Panc1 (cell line): ENCODE measurements at regions not wholly inside any gene's neighbourhood (a gene's known extent, or its start where the extent isn't known, plus 50 kb on each side); places are given as distances from the start of the nearest gene placed in this dataset.

ENCODE experiments used
- ATAC-seq: fragments of 200-7000 bp; cut with Tn5 transposase; 2 replicates; pipeline ENCODE4 v1.9.1; 2020; ENCODE audit warnings: mild to moderate bottlenecking, moderate library complexity
- BruUV-seq: library from RNA; stranded (reverse); fragments of 400-500 nt; replicated peaks from 2 replicates; lab custom pipeline; 2021; lab: Mats Ljungman, UMichigan
- CTCF ChIA-PET: fragments of 300-600 bp; sonication (Branson Sonifier 250); formaldehyde crosslinking; loops from one replicate; lab custom pipeline; 2022; ENCODE audit warnings: antibody characterized with exemption; lab: Charles Lee
- POLR2A ChIA-PET: fragments of 300-600 bp; sonication (Branson Sonifier 250); formaldehyde crosslinking; loops from one replicate; lab custom pipeline; 2022; ENCODE audit warnings: antibody characterized with exemption; lab: Charles Lee
- DNase-seq: peaks from one replicate; pipeline ENCODE4 v3.0.0-alpha.2; 2010; ENCODE audit warnings: low read depth, low spot score
- H3K27ac ChIP-seq: 2 replicates; pipeline ENCODE4 v1.5.1; 2011; ENCODE audit warnings: mild to moderate bottlenecking, low read length, inconsistent platforms
- H3K27me3 ChIP-seq: fragments of 200-500 bp; sonication (Bioruptor generic); 2 replicates; pipeline ENCODE4 v1.6.0; 2014; ENCODE audit warnings: low read length, inconsistent platforms; ENCODE audit not compliant: control insufficient read depth, insufficient read depth
- H3K36me3 ChIP-seq: fragments of 200-500 bp; sonication (Bioruptor generic); 2 replicates; pipeline ENCODE4 v1.5.1; 2014; ENCODE audit warnings: inconsistent platforms, mild to moderate bottlenecking, low read length, moderate library complexity; ENCODE audit not compliant: control insufficient read depth, insufficient read depth
- H3K4me1 ChIP-seq: 2 replicates; pipeline ENCODE4 v1.5.1; 2011; ENCODE audit warnings: inconsistent platforms, mild to moderate bottlenecking, low read length, moderate library complexity; ENCODE audit not compliant: control insufficient read depth, insufficient read depth
- H3K4me3 ChIP-seq, 2 experiments: 2 replicates each; pipeline ENCODE4 v1.5.1; 2011 to 2012; ENCODE audit warnings: low read depth in 2 of 2, low read length in 2 of 2, mild to moderate bottlenecking in 2 of 2, inconsistent platforms in 1 of 2, moderate library complexity in 1 of 2
- H3K9me3 ChIP-seq: fragments of 200-500 bp; sonication (Bioruptor generic); 2 replicates; pipeline ENCODE4 v1.5.1; 2014; ENCODE audit warnings: low read depth, mild to moderate bottlenecking, inconsistent platforms, low read length, moderate library complexity; ENCODE audit not compliant: control insufficient read depth, insufficient read depth
- POLR2AphosphoS5 ChIP-seq: IDR thresholded peaks from 2 replicates; pipeline ENCODE4 v1.6.1; 2012; ENCODE audit warnings: mild to moderate bottlenecking, low read depth, low read length, moderate library complexity
- SIN3A ChIP-seq: IDR thresholded peaks from 2 replicates; pipeline ENCODE4 v1.6.1; 2012; ENCODE audit warnings: low read depth, mild to moderate bottlenecking, low read length, moderate library complexity, borderline replicate concordance; ENCODE audit not compliant: insufficient read depth
- TCF7L2 ChIP-seq: IDR thresholded peaks from 2 replicates; pipeline ENCODE4 v1.6.1; 2011; ENCODE audit warnings: mild to moderate bottlenecking, low read depth, low read length, inconsistent platforms
- in situ Hi-C: cut with HindIII; loops from 2 replicates; pipeline ENCODE4 v1.10.0; 2016; ENCODE audit warnings: low sequenced_read_pairs, low pct_unique_long_range_greater_than_20kb
- intact Hi-C: fragments of 100-400 bp; cut with micrococcal nuclease; formaldehyde crosslinking; loops from one replicate; pipeline ENCODE4 v1.10.0; 2022; ENCODE audit not compliant: unreplicated experiment
- TF ChIP-seq, protein P1 (sequence below): fragments of 450-650 bp; IDR thresholded peaks from 2 replicates; pipeline ENCODE4 v1.5.1; 2017; ENCODE audit warnings: mild to moderate bottlenecking
- TF ChIP-seq, protein P2 (sequence below), 2 experiments: IDR thresholded peaks; 2 replicates each; pipeline ENCODE4 v1.6.1; 2011 to 2012; ENCODE audit warnings: low read depth in 2 of 2, control low read depth in 1 of 2, low read length in 1 of 2, mild to moderate bottlenecking in 1 of 2, moderate library complexity in 1 of 2; ENCODE audit not compliant: insufficient read depth in 1 of 2

DNA sequence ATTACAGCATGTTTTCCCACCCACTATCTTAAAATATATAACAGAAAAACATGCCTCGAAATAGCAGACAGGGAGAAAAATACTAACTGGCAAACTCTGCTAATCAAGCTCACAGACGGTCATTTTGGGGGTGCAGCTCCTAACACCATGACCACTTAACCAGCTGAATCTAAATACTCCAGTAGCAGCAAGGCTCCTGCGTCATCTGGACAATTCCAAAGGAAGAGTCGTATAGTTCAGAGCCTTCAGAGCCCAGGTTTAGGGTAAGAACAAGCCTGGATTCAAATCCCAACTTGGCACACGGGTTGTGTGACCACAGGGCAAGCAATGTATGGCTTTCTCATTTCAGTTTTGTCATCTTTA, 81.3 kb upstream of the COL21A1 start:
- DNase-seq (no peak), ATAC-seq (no peak)
- Histone ChIP-seq H3K36me3 (no peaks in the 10 kb centered on the region), H3K4me1 (no peaks in the 10 kb centered on the region), H3K27ac (no peak overlapping the region), H3K27me3 (peaks cover 4% of the 10 kb centered on the region; the same call in 1 of the 2 replicates), H3K9me3 (no peaks in the 10 kb centered on the region), H3K4me3 (no peak overlapping the region)
- intact Hi-C loops (no loop called here), in situ Hi-C loops (no loop called here)
- TF ChIP-seq, protein P1, sequence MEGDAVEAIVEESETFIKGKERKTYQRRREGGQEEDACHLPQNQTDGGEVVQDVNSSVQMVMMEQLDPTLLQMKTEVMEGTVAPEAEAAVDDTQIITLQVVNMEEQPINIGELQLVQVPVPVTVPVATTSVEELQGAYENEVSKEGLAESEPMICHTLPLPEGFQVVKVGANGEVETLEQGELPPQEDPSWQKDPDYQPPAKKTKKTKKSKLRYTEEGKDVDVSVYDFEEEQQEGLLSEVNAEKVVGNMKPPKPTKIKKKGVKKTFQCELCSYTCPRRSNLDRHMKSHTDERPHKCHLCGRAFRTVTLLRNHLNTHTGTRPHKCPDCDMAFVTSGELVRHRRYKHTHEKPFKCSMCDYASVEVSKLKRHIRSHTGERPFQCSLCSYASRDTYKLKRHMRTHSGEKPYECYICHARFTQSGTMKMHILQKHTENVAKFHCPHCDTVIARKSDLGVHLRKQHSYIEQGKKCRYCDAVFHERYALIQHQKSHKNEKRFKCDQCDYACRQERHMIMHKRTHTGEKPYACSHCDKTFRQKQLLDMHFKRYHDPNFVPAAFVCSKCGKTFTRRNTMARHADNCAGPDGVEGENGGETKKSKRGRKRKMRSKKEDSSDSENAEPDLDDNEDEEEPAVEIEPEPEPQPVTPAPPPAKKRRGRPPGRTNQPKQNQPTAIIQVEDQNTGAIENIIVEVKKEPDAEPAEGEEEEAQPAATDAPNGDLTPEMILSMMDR, result no peak
- BruUV-seq, result no TSS peak
- ChIA-PET CTCF (interaction anchor here (0.6 kb wide), 1 partner anchor 14 kb away, joined by 3 read pairs; no protein-coding TSS in a partner anchor), POLR2A (no interaction called here)

DNA sequence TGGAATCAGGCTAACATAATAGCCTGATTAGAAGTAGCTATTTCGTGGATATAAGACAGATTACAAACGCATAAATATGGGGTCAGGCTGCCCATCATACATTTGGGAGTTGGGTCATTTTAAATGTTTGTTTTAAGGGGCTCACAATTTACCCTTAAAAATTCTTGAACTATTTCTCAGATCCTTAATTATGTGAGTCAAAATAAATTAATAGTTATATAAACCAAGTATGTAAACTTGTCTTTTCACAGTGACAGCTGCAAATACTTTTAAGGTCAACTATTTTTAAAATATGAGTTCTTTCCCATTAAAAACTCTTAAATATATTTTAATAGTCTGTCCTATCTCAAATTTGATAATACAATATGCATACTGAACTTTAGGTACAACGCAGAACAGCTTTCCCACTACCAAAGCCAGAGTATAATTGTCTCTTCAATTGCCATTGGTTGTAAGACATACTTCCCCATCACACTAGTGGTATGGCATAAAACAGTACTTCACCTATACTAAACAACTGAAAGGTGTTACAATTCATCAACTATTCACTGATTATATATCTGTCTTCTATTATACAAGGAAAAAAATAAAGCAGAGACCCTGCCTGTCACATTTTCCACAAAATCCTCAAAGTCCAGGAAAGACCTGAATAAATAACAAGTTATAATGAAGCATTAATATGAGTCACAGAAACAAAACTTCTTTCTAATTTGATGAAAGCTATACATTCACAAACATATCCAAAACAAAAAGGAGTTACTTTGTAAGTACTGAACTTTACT, 80.8 kb upstream of the COL21A1 start:
- Histone ChIP-seq H3K4me1 (no peaks in the 10 kb centered on the region), H3K27ac (no peak overlapping the region), H3K4me3 (no peak overlapping the region), H3K9me3 (no peaks in the 10 kb centered on the region), H3K27me3 (no peaks in the 10 kb centered on the region; the same call in 1 of the 2 replicates), H3K36me3 (no peaks in the 10 kb centered on the region)
- in situ Hi-C loops (no loop called here), intact Hi-C loops (no loop called here)
- POLR2A ChIA-PET, result no interaction called here
- no TSS peak for BruUV-seq
- CTCF ChIA-PET, result no interaction called here
- DNase-seq (no peak), ATAC-seq (peak; percentile 51; the same call in 1 of the 2 replicates)
- TF ChIP-seq POLR2AphosphoS5 (no peak), SIN3A (no peak), TCF7L2 (no peak)
- TF ChIP-seq, protein P2, sequence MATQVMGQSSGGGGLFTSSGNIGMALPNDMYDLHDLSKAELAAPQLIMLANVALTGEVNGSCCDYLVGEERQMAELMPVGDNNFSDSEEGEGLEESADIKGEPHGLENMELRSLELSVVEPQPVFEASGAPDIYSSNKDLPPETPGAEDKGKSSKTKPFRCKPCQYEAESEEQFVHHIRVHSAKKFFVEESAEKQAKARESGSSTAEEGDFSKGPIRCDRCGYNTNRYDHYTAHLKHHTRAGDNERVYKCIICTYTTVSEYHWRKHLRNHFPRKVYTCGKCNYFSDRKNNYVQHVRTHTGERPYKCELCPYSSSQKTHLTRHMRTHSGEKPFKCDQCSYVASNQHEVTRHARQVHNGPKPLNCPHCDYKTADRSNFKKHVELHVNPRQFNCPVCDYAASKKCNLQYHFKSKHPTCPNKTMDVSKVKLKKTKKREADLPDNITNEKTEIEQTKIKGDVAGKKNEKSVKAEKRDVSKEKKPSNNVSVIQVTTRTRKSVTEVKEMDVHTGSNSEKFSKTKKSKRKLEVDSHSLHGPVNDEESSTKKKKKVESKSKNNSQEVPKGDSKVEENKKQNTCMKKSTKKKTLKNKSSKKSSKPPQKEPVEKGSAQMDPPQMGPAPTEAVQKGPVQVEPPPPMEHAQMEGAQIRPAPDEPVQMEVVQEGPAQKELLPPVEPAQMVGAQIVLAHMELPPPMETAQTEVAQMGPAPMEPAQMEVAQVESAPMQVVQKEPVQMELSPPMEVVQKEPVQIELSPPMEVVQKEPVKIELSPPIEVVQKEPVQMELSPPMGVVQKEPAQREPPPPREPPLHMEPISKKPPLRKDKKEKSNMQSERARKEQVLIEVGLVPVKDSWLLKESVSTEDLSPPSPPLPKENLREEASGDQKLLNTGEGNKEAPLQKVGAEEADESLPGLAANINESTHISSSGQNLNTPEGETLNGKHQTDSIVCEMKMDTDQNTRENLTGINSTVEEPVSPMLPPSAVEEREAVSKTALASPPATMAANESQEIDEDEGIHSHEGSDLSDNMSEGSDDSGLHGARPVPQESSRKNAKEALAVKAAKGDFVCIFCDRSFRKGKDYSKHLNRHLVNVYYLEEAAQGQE (IDR thresholded peaks at IDR 0.05; ENCODE audit: insufficient read depth in 1 of 2, low read depth in 2 of 2, low read length in 1 of 2), result no peak
- TF ChIP-seq, protein P1, result no peak
